ENCODE measurements at regions not wholly inside any gene's neighbourhood (a gene's known extent, or its start where the extent isn't known, plus 50 kb on each side); places are given as distances from the start of the nearest gene placed in this dataset.

GRCh38 chr4:13947921-13948320, 320.4 kb upstream of the BOD1L1 start:
- no peak for TF ChIP-seq GATA3 (IDR thresholded peaks at IDR 0.05; ENCODE audit: low read depth, low read length)
- no peak for TF ChIP-seq GATA2 (IDR thresholded peaks at IDR 0.05; ENCODE audit: low read depth, low read length)

Measured in SH-SY5Y (cell line).